ENCODE measurements at regions not wholly inside any gene's neighbourhood (a gene's known extent, or its start where the extent isn't known, plus 50 kb on each side); places are given as distances from the start of the nearest gene placed in this dataset.

GRCh38 chr11:80898910-80899309 is 1458.1 kb upstream of the TENM4 start:
- intact Hi-C loops (cut with micrococcal nuclease; ENCODE audit: unreplicated experiment): loop anchor here (5.0 kb wide), 1 partner anchor 82 kb away; no protein-coding TSS in a partner anchor
- ATAC-seq (peak; percentile 64), FAIRE-seq (no peak), DNase-seq (ENCODE audit: low read depth, low spot score) (no peak)
- no peaks in the 10 kb centered on the region for H3K36me3 ChIP-seq (ENCODE audit: control insufficient read depth in 2 of 2, insufficient read depth in 2 of 2, low read length in 1 of 2)
- BruUV-seq (replicated peaks): no TSS peak
- no peaks in the 10 kb centered on the region for H3K27me3 ChIP-seq (replicated peaks in 1 of 2; ENCODE audit: control insufficient read depth in 2 of 2, insufficient read depth in 2 of 2, low read length in 1 of 2)
- no peak overlapping the region for H3K27ac ChIP-seq (ENCODE audit: control insufficient read depth, insufficient read depth)
- POLR2A ChIA-PET: no interaction called here
- H3K79me2 ChIP-seq (ENCODE audit: control insufficient read depth, insufficient read depth, low read length): no peaks in the 10 kb centered on the region
- H3K4me1 ChIP-seq (ENCODE audit: control insufficient read depth, insufficient read depth, low read length): no peaks in the 10 kb centered on the region
- H4K20me1 ChIP-seq (ENCODE audit: control insufficient read depth, insufficient read depth): no peaks in the 10 kb centered on the region
- H3K4me2 ChIP-seq (ENCODE audit: control insufficient read depth, insufficient read depth): no peak overlapping the region
- in situ Hi-C loops (cut with MboI): no loop called here
- RAD21 ChIA-PET (ENCODE audit: unreplicated experiment): no interaction called here
- H2AFZ ChIP-seq (ENCODE audit: control insufficient read depth, low read depth, low read length): no peak overlapping the region
- WGBS (ENCODE audit: insufficient coverage, insufficient replicate concordance, low lambda C conversion rate, missing lambda C conversion rate): 3% methylated on average over 4 of the region's 4 CpGs
- no peaks in the 10 kb centered on the region for H3K9me3 ChIP-seq (replicated peaks; ENCODE audit: control insufficient read depth, insufficient read depth, low read length)
- CTCF ChIA-PET: no interaction called here
- SMC1A ChIA-PET (ENCODE audit: uncharacterized antibody, unreplicated experiment): interaction anchor here (1.3 kb wide), 1 partner anchor 27 kb away, joined by 3 read pairs; no protein-coding TSS in a partner anchor
- no peak overlapping the region for H3K4me3 ChIP-seq
- no peak overlapping the region for H3K9ac ChIP-seq (ENCODE audit: control insufficient read depth, insufficient read depth, low read length)
- TF ChIP-seq SUPT20H (IDR thresholded peaks at IDR 0.05; ENCODE audit: borderline replicate concordance, control insufficient read depth, low read depth, low read length) (no peak), NR2C2 (IDR thresholded peaks at IDR 0.05; ENCODE audit: borderline replicate concordance, control insufficient read depth, insufficient read length, low read depth) (no peak), IRF5 (IDR thresholded peaks at IDR 0.05; ENCODE audit: borderline replicate concordance) (no peak), BACH1 (IDR thresholded peaks at IDR 0.05; ENCODE audit: borderline replicate concordance) (no peak), BRCA1 (IDR thresholded peaks at IDR 0.05; ENCODE audit: low read depth, low read length) (no peak), EP300 (IDR thresholded peaks at IDR 0.05; ENCODE audit: borderline replicate concordance in 1 of 2, control insufficient read depth in 1 of 2, low read depth in 2 of 2, low read length in 2 of 2) (peak in 1 of 2 experiments; percentile 49; a peak in 1 of 4 replicates), POLR2AphosphoS2 (IDR thresholded peaks at IDR 0.05; ENCODE audit: low read depth, low read length) (no peak), E2F8 (IDR thresholded peaks at IDR 0.05; ENCODE audit: low read depth, partially characterized antibody) (no peak), MEF2B (IDR thresholded peaks at IDR 0.05; ENCODE audit: partially characterized antibody, poor library complexity, severe bottlenecking) (peak; percentile 78), CEBPB (IDR thresholded peaks at IDR 0.05; ENCODE audit: borderline replicate concordance in 1 of 2, low read depth in 2 of 2, low read length in 2 of 2) (peak in 1 of 2 experiments; percentile 58; a peak in 2 of 4 replicates), FOXM1 (IDR thresholded peaks at IDR 0.05; ENCODE audit: low read depth, low read length) (no peak), ZBTB11 (CRISPR knock-in tag; IDR thresholded peaks at IDR 0.05) (no peak), MTA2 (IDR thresholded peaks at IDR 0.05; ENCODE audit: low read depth) (peak; percentile 44), ATF2 (IDR thresholded peaks at IDR 0.05; ENCODE audit: low read length) (no peak), ESRRA (IDR thresholded peaks at IDR 0.05; ENCODE audit: low read length) (no peak)
